Heart left ventricle (tissue), 13 donors: ENCODE measurements at regions not wholly inside any gene's neighbourhood (a gene's known extent, or its start where the extent isn't known, plus 50 kb on each side); places are given as distances from the start of the nearest gene placed in this dataset.

ENCODE experiments used
- POLR2A ChIP-seq, 2 donors: fragments of 450-650 bp; IDR thresholded peaks; one replicate each; pipeline ENCODE4 v1.6.1; 2017; ENCODE audit warnings: antibody characterized with exemption in 2 of 2, mild to moderate bottlenecking in 2 of 2, moderate library complexity in 2 of 2
- TF ChIP-seq, protein P1 (sequence below), 12 donors: fragments of 200-600 bp; sonication (generic) in 4 of 12; IDR thresholded peaks; one replicate each; pipeline versions ENCODE4 v1.5.0 to v1.8.0; 2018 to 2022; ENCODE audit warnings: antibody characterized with exemption in 12 of 12, mild to moderate bottlenecking in 5 of 12
- donor health status: ischemic (EF 13 %, LVEDD 7.1; RV severe dilation, severe dysfunction).
- donor health status: DM: no; HTN: yes; CAD: no.
- donor health status: DM: no; HTN: no; CAD: no.
- donor health status: ischemic (EF 25% LVEDD 6.9; RV normal size, moderate dysfunction).
- donor health status: ischemic (EF 25% LVEDD 5.7; RV mildly dilated, moderate dysfunction).
- donor health status: ischemic (EF 35%, LVEDD 5.7; RV mildly dilated, moderate dysfunction).
- donor health status: nonischemic (EF 11% LVEDD 7.7; RV severe dilation, severe dysfunction).
- donor health status: DM: yes; HTN: yes; CAD: no.
- donor health status: PGD.
- donor health status: ischemic (EF 29% LVEDD 5.4; RV normal size, mild dysfunction).
- donor health status: nonischemic (EF 23%, LVEDD 6.1; RV moderate dilation, normal function).

DNA sequence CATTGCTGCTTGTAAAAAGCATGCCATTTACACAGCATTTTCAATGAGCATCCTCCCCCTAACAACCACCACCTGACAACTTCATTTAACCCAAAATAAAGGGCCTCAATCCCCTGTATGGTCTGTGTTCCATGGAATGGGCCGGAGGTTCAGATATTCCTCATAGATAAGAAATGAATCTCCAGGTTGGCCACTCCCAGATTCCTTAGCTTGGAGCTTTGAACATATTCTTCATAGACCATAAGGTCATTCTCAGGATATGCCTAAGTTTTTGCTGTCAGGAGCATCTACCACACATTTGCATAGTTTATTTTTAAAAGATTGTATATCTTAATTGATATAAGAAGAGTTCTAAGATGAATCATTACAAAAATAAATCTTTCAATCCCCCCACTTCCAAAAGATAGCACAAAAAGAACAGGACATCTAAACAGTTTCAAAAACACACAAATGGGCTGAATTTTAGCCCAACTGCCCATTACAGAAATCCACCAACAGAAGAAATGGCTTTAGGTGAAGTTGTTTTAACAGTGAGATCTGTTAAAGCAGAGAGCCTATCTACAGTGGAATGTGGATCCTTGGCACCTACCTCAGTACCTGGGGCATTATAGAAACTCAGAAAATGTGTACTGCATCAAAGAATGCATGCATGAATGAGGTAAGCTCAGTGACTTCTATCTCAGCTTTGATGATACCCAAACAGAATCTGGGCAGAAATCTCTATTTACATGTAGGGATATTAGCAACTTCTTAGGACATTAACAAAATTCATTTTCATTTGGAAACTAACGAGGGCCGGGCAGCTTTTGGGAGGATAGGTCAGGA is 179.8 kb downstream of the SEC61B start:
- TF ChIP-seq, protein P1, sequence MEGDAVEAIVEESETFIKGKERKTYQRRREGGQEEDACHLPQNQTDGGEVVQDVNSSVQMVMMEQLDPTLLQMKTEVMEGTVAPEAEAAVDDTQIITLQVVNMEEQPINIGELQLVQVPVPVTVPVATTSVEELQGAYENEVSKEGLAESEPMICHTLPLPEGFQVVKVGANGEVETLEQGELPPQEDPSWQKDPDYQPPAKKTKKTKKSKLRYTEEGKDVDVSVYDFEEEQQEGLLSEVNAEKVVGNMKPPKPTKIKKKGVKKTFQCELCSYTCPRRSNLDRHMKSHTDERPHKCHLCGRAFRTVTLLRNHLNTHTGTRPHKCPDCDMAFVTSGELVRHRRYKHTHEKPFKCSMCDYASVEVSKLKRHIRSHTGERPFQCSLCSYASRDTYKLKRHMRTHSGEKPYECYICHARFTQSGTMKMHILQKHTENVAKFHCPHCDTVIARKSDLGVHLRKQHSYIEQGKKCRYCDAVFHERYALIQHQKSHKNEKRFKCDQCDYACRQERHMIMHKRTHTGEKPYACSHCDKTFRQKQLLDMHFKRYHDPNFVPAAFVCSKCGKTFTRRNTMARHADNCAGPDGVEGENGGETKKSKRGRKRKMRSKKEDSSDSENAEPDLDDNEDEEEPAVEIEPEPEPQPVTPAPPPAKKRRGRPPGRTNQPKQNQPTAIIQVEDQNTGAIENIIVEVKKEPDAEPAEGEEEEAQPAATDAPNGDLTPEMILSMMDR (IDR thresholded peaks at IDR 0.05), result no peak
- TF ChIP-seq POLR2A (IDR thresholded peaks at IDR 0.05), result no peak
